GM18951 (cell line): ENCODE measurements at regions not wholly inside any gene's neighbourhood (a gene's known extent, or its start where the extent isn't known, plus 50 kb on each side); places are given as distances from the start of the nearest gene placed in this dataset.

ENCODE experiments used
- POLR2A ChIP-seq: IDR thresholded peaks from 4 replicates; pipeline ENCODE4 v1.6.1; 2011; ENCODE audit warnings: mild to moderate bottlenecking; ENCODE audit not compliant: insufficient read length, insufficient read depth; ENCODE audit errors: extremely low read depth
- in situ Hi-C: fragments of 300-500 bp; cut with MboI; formaldehyde crosslinking; loops from one replicate; pipeline ENCODE4 v1.12.0; 2022; ENCODE audit warnings: low sequenced_read_pairs, mixed read lengths, inconsistent platforms; ENCODE audit not compliant: unreplicated experiment

- in situ Hi-C loops = no loop called here
- TF ChIP-seq POLR2A = no peak
Observed at GRCh38 chr4:126563389-126563788, 1069.4 kb upstream of the INTU start.

GRCh38 chr4:126564283-126564854, 1068.4 kb upstream of the INTU start:
- in situ Hi-C loops = no loop called here
- no peak for TF ChIP-seq POLR2A

DNA sequence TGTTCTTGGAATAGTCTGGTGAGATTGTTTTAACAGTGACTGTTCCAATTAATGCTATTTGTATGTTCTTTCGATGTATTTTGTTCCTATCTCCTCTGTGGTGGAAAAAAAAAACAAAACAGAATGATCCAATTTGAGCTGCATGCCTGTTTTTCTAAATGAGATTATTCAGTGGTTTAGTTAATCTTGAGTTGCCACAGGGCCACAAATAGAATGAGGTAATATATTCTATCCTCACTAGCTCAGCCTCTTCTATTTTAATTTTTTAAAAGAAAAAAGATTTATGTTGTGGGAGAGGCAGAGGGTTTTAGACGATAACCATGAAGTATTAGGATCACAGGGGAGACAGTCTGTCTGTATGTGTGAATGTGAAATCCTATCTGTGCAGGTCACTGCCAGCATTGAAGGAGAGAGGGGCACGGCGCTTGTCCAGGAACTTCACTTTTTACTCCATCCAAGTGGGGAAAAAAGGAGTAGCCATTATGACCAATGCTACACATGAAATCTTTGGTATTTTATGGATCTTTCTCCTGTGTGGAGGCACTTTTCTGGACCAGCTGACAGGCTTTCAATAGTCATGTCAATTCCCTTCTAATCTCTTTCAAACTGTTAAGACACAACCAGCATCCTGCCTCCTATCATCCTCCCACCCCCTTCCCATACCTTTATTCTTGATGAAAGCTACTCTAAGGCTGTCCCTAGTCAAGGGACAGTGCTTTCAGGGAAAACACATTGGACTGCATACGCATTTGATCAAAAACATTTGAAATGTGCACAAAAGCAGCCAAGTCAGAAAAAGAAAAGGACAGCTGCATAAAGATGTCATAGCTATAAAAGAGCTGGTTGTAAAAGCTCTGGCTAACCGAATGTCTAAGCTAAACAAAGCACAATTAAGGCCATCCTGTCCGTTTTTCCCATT, 1063.8 kb upstream of the INTU start:
- in situ Hi-C loops = no loop called here

DNA sequence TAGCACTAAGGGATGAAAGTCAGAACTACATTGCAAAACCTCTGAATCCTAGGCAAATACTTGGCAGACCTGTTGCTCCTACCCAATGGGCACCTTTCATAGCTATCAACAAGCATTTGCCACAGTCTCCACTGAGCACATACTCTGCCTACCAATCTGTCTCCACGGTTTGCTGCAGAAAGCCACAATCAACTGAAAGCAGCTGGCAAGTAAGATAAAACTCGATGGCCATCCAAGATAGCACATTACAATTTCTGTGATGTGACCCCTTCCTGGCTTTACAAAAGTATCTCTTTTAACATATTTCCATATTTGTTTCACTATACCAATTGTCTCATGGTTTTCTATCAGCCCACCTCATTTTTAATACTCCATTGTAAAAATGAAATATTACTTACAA, 1060.5 kb upstream of the INTU start:
- in situ Hi-C loops = no loop called here
- TF ChIP-seq POLR2A = no peak

More for the DNA sequence above, 1063.8 kb upstream of the INTU start:
- TF ChIP-seq POLR2A = no peak

- in situ Hi-C loops = no loop called here
- no peak for TF ChIP-seq POLR2A
Observed at GRCh38 chr4:126582737-126583136, 1050.0 kb upstream of the INTU start.

- in situ Hi-C loops = no loop called here
- TF ChIP-seq POLR2A = no peak
Observed at GRCh38 chr4:126583509-126583908, 1049.2 kb upstream of the INTU start.

GRCh38 chr4:126591583-126591982, 1041.2 kb upstream of the INTU start:
- TF ChIP-seq POLR2A = no peak
- in situ Hi-C loops = no loop called here

- TF ChIP-seq POLR2A = no peak
- in situ Hi-C loops = no loop called here
Observed at GRCh38 chr4:126592088-126592487, 1040.7 kb upstream of the INTU start.

- in situ Hi-C loops = no loop called here
Observed at GRCh38 chr4:126593626-126594025, 1039.1 kb upstream of the INTU start.

DNA sequence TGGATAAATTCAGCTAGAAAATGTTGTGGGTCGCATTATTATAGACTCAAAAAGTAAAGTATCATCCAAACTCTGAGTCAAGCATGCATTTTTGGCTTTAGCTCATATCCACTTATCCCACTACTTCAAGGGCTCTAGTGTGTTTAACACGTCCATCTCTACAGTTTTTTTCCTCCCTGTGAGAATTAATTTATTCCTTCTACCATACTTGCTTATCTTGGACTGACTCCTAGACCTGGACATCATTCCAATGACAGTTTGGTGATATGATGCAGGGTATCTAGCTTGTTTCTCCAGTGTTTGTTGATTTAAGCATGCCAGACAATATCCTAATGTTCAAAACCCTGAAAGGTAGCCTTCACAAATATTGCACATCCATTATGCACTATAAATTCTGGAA, 1037.1 kb upstream of the INTU start:
- in situ Hi-C loops = no loop called here
- TF ChIP-seq POLR2A = no peak

More at GRCh38 chr4:126593626-126594025, 1039.1 kb upstream of the INTU start:
- TF ChIP-seq POLR2A = no peak

DNA sequence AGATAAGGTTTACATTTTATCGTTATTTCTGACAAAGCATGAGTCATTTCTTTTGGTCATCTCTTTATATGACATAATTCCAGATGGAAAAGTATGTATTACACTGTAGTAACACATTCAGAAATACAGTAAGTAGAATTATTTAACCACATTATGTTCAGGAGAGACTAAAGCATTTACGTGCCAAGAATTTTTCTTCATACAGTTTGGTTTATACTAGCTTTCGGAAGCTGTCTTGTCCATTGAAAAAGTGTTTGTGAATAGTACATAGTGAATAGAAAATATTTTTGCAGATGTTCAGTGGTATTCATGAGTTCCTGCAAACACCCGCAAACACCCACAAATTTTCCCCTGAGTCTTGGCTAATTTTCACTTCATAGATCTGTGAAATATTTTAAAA, 1033.0 kb upstream of the INTU start:
- in situ Hi-C loops = loop anchor here (25.0 kb wide), 1 partner anchor 1287 kb away; the partner anchor contains the start of gene FAT4
- TF ChIP-seq POLR2A = no peak

DNA sequence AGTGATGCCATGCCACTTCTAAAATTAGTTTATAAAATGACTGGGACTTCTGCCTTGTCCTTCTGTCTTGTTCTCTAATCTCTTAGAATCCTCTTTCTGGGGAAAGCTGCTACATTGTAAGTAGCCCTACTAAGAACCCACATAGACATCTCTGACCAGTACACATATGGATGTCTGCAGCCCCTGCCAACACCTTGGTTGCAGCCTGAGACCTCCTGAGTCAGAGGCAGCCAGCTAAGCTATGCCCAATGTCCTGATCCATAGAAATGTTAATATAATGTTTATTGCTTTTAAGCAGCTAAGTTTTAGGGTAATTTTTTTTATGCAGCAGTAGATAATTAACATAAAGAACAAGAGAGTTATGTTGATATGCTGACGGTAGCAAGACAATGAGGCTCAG, 1029.5 kb upstream of the INTU start:
- TF ChIP-seq POLR2A = no peak
- in situ Hi-C loops = loop anchor here (25.0 kb wide), 1 partner anchor 1291 kb away; the partner anchor contains the start of gene FAT4

DNA sequence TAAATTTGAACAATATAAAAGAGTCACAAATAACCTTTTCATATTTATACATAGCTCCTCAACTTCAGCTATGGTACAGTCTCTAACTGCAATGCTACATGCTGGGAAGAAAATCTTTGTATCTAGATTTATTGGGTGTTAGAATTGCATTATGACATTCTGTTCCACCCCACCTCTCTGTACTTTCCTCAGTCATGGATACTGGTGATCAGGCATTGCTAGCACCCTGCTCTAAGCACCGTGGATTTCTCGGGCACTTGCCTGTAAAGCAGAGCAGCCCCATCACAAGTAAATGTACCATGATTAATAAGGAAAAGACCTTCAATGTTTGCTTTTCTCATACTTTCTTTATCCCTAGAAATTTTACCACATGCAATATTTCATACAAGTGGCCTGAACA, 1028.9 kb upstream of the INTU start:
- TF ChIP-seq POLR2A = no peak
- in situ Hi-C loops = loop anchor here (25.0 kb wide), 1 partner anchor 1292 kb away; the partner anchor contains the start of gene FAT4
